Endothelial cell of umbilical vein (primary cell): ENCODE measurements at regions not wholly inside any gene's neighbourhood (a gene's known extent, or its start where the extent isn't known, plus 50 kb on each side); places are given as distances from the start of the nearest gene placed in this dataset.
A peak's percentile ranks its signal among the peaks of the same experiment; 100 is the strongest.

Experiments
- BruUV-seq: library from RNA; stranded (reverse); fragments of 400-500 nt; replicated peaks from 2 replicates; lab custom pipeline; 2021; lab: Mats Ljungman, UMichigan
- CTCF ChIA-PET: fragments of 300-600, 350-600 bp; sonication (Branson Sonifier 250); formaldehyde crosslinking; loops from one replicate; lab custom pipeline; 2021; ENCODE audit warnings: antibody characterized with exemption, inconsistent platforms; lab: Charles Lee
- POLR2A ChIA-PET: fragments of 300-600, 350-600 bp; sonication (Branson Sonifier 250); formaldehyde crosslinking; loops from one replicate; lab custom pipeline; 2021; ENCODE audit warnings: antibody characterized with exemption, inconsistent platforms; lab: Charles Lee
- DNase-seq: peaks from one replicate; pipeline ENCODE4 v3.0.0-alpha.2; 2011; ENCODE audit warnings: low read depth, low spot score
- FAIRE-seq: peaks from 2 replicates; lab custom pipeline; 2011; peaks lifted over from hg19 to GRCh38; lab: Jason Lieb, UNC
- H2AFZ ChIP-seq: 2 replicates; pipeline ENCODE4 v1.6.0; 2012; ENCODE audit warnings: low read depth, low read length, control low read depth, inconsistent platforms
- H3K27ac ChIP-seq: 2 replicates; pipeline ENCODE4 v1.5.1; 2011; ENCODE audit warnings: low read depth, mild to moderate bottlenecking, control low read depth, low read length, moderate library complexity; ENCODE audit not compliant: insufficient read depth
- H3K27me3 ChIP-seq, 2 experiments: 2 replicates each; pipeline versions ENCODE4 v1.6.0 to v1.6.1; 2011; ENCODE audit warnings: low read length in 2 of 2, mixed read lengths in 1 of 2; ENCODE audit not compliant: control insufficient read depth in 2 of 2, insufficient read depth in 2 of 2
- H3K36me3 ChIP-seq, 2 experiments: 2 replicates in 1 of 2; 3 replicates in 1 of 2; pipeline ENCODE4 v1.5.1; 2011; ENCODE audit warnings: low read length in 2 of 2, mild to moderate bottlenecking in 1 of 2, moderate library complexity in 1 of 2; ENCODE audit not compliant: control insufficient read depth in 2 of 2, insufficient read depth in 2 of 2; ENCODE audit errors: extremely low read depth in 1 of 2
- H3K4me1 ChIP-seq: 3 replicates; pipeline ENCODE4 v1.5.1; 2011; ENCODE audit warnings: mild to moderate bottlenecking, low read length; ENCODE audit not compliant: control insufficient read depth, insufficient read depth; ENCODE audit errors: extremely low read depth
- H3K4me2 ChIP-seq: 2 replicates; pipeline ENCODE4 v1.6.1; 2011; ENCODE audit warnings: low read length, control low read depth, mixed read lengths; ENCODE audit not compliant: insufficient read depth
- H3K4me3 ChIP-seq, 3 experiments: fragments of 200-600 bp in 1 of 3; sonication (generic), shearing (Covaris generic) in 1 of 3; replicated peaks in 1 of 3; 2 replicates each; pipeline ENCODE4 v1.5.1; 2011 to 2016; ENCODE audit warnings: control low read depth in 3 of 3, low read length in 3 of 3, mild to moderate bottlenecking in 2 of 3, inconsistent platforms in 1 of 3, low read depth in 1 of 3, moderate library complexity in 1 of 3; ENCODE audit not compliant: insufficient read depth in 1 of 3
- H3K79me2 ChIP-seq: 2 replicates; pipeline ENCODE4 v1.6.0; 2012; ENCODE audit warnings: low read length, inconsistent platforms; ENCODE audit not compliant: control insufficient read depth, insufficient read depth
- H3K9ac ChIP-seq: replicated peaks from 2 replicates; pipeline ENCODE3; 2011; ENCODE audit warnings: low read length, control low read depth; ENCODE audit not compliant: insufficient read depth; ENCODE audit errors: extremely low read depth
- H3K9me1 ChIP-seq: replicated peaks from 3 replicates; pipeline ENCODE4 v1.6.0; 2011; ENCODE audit warnings: mild to moderate bottlenecking, low read length; ENCODE audit not compliant: control insufficient read depth, insufficient read depth; ENCODE audit errors: extremely low read depth
- H3K9me3 ChIP-seq: replicated peaks from 2 replicates; pipeline ENCODE4 v1.5.1; 2012; ENCODE audit warnings: low read length, inconsistent platforms; ENCODE audit not compliant: control insufficient read depth, insufficient read depth
- H4K20me1 ChIP-seq: replicated peaks from 2 replicates; pipeline ENCODE3; 2011; ENCODE audit warnings: mild to moderate bottlenecking, low read length; ENCODE audit not compliant: control insufficient read depth, insufficient read depth; ENCODE audit errors: extremely low read depth
- EZH2 ChIP-seq: IDR thresholded peaks from 2 replicates; pipeline ENCODE4 v1.6.1; 2012; ENCODE audit warnings: borderline replicate concordance, low read depth, mild to moderate bottlenecking, moderate library complexity, low read length, inconsistent platforms; ENCODE audit not compliant: severe bottlenecking
- FOS ChIP-seq: IDR thresholded peaks from 2 replicates; pipeline ENCODE4 v1.6.1; 2011; ENCODE audit warnings: mild to moderate bottlenecking, low read length, moderate library complexity, borderline replicate concordance; ENCODE audit not compliant: insufficient read depth
- GATA2 ChIP-seq: IDR thresholded peaks from 2 replicates; pipeline ENCODE4 v1.7.0; 2011; ENCODE audit warnings: low read depth, mild to moderate bottlenecking, moderate library complexity, mixed read lengths, low read length; ENCODE audit not compliant: insufficient read length, insufficient read depth
- JUN ChIP-seq: IDR thresholded peaks from 2 replicates; pipeline ENCODE4 v1.6.1; 2011; ENCODE audit warnings: borderline replicate concordance, low read depth; ENCODE audit not compliant: insufficient read length, insufficient read depth
- MYC ChIP-seq: IDR thresholded peaks from one replicate; pipeline ENCODE4 v1.6.1; 2011; ENCODE audit warnings: mild to moderate bottlenecking, low read depth, low read length
- POLR2A ChIP-seq: IDR thresholded peaks from 2 replicates; pipeline ENCODE4 v1.6.1; 2012; ENCODE audit warnings: low read depth, mild to moderate bottlenecking, control low read depth, low read length
- POLR2AphosphoS5 ChIP-seq: IDR thresholded peaks from 2 replicates; pipeline ENCODE4 v1.6.1; 2012; ENCODE audit warnings: low read depth, mild to moderate bottlenecking, control low read depth, low read length, moderate library complexity; ENCODE audit not compliant: insufficient read depth
- dilution Hi-C: fragments of 300-500 bp; cut with MboI; formaldehyde crosslinking; loops from one replicate; pipeline ENCODE4 v1.15.0; 2019; ENCODE audit warnings: low sequenced_read_pairs; ENCODE audit not compliant: extremely low pct_ligation_motif_present
- intact Hi-C: fragments of 100-400 bp; cut with micrococcal nuclease; formaldehyde crosslinking; loops from one replicate; pipeline ENCODE4 v1.10.0; 2022
- TF ChIP-seq, protein P1 (sequence below), 2 donors: IDR thresholded peaks; 1 replicate in 1 of 2; 2 replicates in 1 of 2; pipeline ENCODE4 v1.5.1; 2011; ENCODE audit warnings: low read length in 2 of 2, mild to moderate bottlenecking in 2 of 2, moderate library complexity in 2 of 2, control low read depth in 1 of 2, inconsistent platforms in 1 of 2, low read depth in 1 of 2; ENCODE audit not compliant: insufficient read depth in 1 of 2; ENCODE audit errors: extremely low read depth in 1 of 2
- TF ChIP-seq, protein P2 (sequence below): IDR thresholded peaks from 2 replicates; pipeline ENCODE4 v1.6.1; 2011; ENCODE audit not compliant: insufficient read depth, insufficient read length

DNA sequence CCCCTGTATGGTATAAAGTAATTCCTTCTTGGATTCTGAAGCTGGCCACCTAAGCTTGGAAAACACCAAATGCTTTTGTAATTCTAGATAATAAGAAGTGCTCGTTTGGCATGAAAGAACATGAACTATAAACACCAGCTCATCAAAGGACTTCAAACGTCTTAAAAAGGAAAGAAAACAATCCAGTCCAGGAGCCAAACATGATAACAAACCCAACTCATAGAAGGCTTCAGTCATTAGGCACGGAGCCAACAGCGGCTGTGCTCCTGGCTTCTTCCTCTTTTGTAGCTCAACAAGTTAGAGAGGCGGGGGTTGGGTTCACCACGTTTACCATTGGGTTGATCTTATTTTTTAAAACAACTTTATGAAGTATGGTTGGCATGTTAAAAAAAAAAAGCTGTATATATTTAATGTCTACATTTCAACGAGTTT, 56.4 kb upstream of the ECHDC3 start:
- Histone ChIP-seq H3K27me3 (no peaks in the 10 kb centered on the region), H3K79me2 (no peaks in the 10 kb centered on the region), H3K9me3 (no peaks in the 10 kb centered on the region), H3K27ac (peak overlapping the region; percentile 98), H3K9ac (peak overlapping the region; percentile 85), H3K4me2 (peak overlapping the region; percentile 73), H3K4me3 (peak overlapping the region in 1 of 3 experiments; percentile 47), H3K4me1 (peaks cover 27% of the 10 kb centered on the region), H2AFZ (no peak overlapping the region), H3K36me3 (no peaks in the 10 kb centered on the region), H3K9me1 (no peaks in the 10 kb centered on the region), H4K20me1 (no peaks in the 10 kb centered on the region)
- FAIRE-seq (peak; percentile 97), DNase-seq (peak; percentile 95)
- ChIA-PET POLR2A (interaction anchor here (0.7 to 1.2 kb wide), 2 partner anchors 13 to 36 kb away, joined by 3 to 8 read pairs; no protein-coding TSS in a partner anchor), CTCF (interaction anchor here (0.8 to 2.8 kb wide), 12 partner anchors 10 to 170 kb away, joined by 3 to 13 read pairs (median 4); partner anchors contain the start of gene USP6NL)
- dilution Hi-C loops: no loop called here
- intact Hi-C loops: loop anchor here (1.0 to 2.0 kb wide), 4 partner anchors 12 to 134 kb away; partner anchors contain the start of gene USP6NL
- TF ChIP-seq EZH2 (no peak), GATA2 (peak; percentile 84), MYC (no peak), POLR2A (peak; percentile 0), FOS (no peak), JUN (no peak), POLR2AphosphoS5 (peak; percentile 29)
- TF ChIP-seq, protein P1, sequence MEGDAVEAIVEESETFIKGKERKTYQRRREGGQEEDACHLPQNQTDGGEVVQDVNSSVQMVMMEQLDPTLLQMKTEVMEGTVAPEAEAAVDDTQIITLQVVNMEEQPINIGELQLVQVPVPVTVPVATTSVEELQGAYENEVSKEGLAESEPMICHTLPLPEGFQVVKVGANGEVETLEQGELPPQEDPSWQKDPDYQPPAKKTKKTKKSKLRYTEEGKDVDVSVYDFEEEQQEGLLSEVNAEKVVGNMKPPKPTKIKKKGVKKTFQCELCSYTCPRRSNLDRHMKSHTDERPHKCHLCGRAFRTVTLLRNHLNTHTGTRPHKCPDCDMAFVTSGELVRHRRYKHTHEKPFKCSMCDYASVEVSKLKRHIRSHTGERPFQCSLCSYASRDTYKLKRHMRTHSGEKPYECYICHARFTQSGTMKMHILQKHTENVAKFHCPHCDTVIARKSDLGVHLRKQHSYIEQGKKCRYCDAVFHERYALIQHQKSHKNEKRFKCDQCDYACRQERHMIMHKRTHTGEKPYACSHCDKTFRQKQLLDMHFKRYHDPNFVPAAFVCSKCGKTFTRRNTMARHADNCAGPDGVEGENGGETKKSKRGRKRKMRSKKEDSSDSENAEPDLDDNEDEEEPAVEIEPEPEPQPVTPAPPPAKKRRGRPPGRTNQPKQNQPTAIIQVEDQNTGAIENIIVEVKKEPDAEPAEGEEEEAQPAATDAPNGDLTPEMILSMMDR (IDR thresholded peaks at IDR 0.05; ENCODE audit: extremely low read depth in 1 of 2, insufficient read depth in 1 of 2, low read depth in 1 of 2, low read length in 2 of 2): no peak
- TF ChIP-seq, protein P2, sequence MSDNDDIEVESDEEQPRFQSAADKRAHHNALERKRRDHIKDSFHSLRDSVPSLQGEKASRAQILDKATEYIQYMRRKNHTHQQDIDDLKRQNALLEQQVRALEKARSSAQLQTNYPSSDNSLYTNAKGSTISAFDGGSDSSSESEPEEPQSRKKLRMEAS: no peak
- no TSS peak for BruUV-seq
